ENCODE measurements at regions not wholly inside any gene's neighbourhood (a gene's known extent, or its start where the extent isn't known, plus 50 kb on each side); places are given as distances from the start of the nearest gene placed in this dataset.

DNA sequence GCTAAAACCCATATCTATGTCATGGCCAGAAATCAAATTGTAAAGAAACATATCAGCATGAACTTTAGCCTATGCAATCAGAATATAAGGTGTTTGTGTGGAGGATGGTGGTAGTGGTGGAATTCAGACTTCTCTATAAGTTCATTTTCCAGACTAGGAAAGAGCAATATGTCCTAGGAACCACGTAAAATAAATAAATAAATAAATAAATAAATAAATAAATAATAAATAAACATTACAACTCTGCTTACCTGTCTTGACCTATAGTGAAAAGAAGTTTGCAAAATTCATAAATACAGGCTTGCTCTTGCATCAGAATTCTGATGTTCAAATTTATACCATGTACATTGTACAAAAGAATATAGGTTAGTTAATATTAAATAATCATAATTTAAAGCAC, 1382.6 kb upstream of the ADGRL2 start:
- TF ChIP-seq ZNF274 (IDR thresholded peaks at IDR 0.05; ENCODE audit: low read depth, low read length) (no peak), YY1 (IDR thresholded peaks at IDR 0.05; ENCODE audit: insufficient read depth, insufficient read length) (no peak)
